Anterior cingulate cortex (tissue), 58 donors: ENCODE measurements at regions not wholly inside any gene's neighbourhood (a gene's known extent, or its start where the extent isn't known, plus 50 kb on each side); places are given as distances from the start of the nearest gene placed in this dataset.
"Not testable (repeated sequence)": the region's sequence is repeated elsewhere in the genome, so short reads cannot be mapped to it uniquely, and the experiment has no call there.

Experiments used
- DNase-seq, 58 donors: peaks; one replicate each; lab custom pipeline; 2025; lab: John Stamatoyannopoulos, UW

DNA sequence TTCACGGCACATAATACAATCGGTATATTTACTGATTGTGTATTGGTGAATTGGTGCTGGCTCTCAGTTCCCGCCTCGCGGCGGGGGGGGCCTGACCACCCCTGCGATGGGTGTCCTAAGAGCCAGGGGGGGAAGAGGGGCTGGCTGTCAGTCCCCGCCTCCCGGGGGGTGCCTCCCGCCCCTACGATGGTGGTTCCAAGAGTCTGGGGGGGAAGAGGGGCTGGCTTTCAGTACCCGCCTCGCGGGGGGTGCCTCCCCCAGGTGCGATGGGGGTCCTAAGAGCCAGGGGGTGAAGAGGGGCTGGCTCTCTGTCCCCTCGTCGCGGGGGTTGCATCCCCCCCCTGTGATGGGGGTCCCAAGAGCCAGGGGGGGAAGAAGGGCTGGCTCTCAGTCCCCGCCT, 2321.8 kb upstream of the PCDH20 start:
- DNase-seq, result no peak

DNA sequence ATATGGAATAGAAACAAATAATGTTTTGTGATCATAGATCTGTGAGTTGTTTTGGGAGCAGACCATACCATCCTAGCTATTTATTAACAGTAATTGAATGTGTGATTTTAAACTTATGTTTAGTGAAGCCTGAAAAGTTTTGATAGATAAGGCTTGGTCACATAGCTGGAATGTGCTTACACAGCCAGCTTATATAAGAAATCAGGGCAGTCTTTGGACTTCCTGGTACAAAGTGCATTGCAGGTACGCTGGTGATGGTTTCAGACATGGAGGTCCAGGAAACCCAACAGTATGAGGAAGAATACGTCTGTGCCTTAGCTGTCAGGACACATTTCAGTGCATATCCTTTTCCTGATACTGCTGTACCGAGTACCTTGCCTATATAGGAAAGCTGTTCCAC, 2316.2 kb upstream of the PCDH20 start:
- no peak for DNase-seq

DNA sequence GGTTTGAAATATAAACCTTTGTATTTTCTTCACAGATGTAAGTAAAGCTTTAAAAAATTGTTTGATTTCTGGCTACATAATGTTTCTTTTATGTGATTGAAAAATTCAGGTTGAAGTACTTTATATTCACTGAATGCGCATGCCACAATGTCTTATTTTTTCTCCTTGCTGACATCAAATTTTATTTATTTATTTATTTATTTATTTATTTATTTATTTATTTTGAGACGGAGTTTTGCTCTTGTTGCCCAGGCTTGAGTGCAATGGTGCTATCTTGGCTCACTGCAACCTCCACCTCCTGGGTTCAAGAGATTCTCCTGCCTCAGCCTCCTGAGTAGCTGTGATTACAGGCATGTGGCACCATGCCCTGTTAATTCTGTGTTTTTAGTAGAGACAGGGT, 2296.5 kb upstream of the PCDH20 start:
- DNase-seq, result not testable (repeated sequence)

DNA sequence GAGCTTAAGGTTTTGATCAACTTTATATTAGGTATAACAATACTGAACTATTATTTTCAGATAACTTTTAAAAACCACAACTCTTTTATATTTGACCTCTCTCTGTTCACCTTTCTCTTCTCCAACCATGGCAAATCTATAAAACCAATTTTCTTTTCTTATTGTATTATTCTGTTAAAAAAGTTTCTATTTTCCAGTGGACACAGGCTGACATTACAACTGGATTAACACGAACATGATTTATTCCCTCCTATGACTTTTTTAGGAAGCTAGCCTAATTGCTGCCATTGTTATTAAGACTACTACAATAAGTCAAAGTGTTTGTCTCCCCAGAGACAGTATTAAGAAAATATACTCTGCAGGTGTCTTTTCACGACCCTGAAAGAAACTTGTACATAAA, 2291.1 kb upstream of the PCDH20 start:
- no peak for DNase-seq

DNA sequence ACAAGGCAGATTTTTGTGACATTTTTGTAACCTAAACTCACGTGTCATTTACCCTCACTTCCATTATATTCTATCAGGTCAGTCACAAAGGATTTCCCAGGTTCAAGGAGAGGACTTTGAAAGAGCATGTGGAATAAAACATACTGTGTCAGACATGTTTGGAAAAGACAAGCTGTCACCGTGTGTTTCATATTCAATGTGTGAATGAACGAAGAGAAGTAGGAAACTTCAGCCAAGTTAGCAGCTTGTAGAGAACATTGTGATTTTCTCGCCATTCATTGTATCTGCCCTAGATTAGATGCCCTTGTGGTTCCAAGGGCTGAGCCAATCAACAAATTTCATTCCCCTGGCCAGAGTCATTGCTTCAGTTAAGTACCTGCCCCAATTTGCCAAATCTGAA, 2288.9 kb upstream of the PCDH20 start:
- no peak for DNase-seq

DNA sequence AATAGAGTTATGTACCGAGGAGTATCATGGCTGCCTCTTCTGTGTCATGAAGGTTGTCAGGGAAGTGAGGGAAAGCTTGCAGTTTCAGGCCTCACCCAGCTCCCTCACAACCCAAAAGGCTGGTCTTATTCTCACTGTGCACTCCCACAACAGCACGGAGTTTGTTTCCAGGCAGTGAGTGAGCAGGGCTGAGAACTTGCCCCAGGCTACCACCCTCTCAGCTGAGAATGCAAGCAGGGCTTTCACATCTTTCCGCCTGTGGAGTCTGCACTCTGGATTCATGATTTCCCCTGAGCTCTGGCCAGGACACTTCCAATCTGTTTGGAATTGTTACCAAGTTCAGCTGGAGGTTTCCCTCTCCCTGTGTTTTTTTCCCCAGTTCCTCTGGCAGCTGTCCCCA, 2284.7 kb upstream of the PCDH20 start:
- no peak for DNase-seq

DNA sequence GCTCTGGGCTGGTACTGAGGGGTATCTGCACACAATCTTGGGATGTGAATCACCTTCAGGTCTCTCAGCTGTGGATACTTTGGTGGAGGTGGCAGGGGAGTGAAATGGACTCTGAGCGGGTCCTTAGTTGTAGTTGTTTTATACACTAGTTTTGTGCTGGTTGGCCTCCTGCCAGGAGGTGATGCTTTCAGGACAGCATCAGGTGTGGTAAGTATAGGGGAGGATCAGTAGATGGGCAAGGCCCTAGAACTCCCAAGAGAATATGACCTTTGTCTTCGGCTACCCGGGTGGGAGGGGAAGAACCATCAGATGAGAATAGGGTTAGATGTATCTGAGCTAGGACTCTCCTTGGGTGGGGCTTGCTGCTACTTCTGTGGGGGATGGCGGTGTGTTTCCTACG, 2284.3 kb upstream of the PCDH20 start:
- DNase-seq, result no peak

DNA sequence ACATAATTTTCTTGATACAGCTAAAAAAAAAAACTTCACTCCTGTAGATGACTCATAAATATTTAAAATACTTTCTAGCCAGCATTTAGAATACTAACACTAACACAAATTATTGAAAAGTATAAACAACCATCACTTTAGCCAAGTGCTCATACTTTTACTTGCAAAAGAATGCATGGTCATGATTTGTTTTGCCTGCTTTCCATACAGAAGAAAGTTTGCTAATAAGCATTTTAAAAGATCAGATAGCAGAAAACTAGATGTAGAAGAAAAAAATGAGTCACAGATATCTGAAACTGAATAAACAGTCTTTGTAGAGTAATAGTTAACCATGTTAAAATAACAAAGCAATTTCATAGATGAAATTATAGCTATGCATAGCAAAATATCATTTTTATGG, 2280.4 kb upstream of the PCDH20 start:
- DNase-seq, result no peak

DNA sequence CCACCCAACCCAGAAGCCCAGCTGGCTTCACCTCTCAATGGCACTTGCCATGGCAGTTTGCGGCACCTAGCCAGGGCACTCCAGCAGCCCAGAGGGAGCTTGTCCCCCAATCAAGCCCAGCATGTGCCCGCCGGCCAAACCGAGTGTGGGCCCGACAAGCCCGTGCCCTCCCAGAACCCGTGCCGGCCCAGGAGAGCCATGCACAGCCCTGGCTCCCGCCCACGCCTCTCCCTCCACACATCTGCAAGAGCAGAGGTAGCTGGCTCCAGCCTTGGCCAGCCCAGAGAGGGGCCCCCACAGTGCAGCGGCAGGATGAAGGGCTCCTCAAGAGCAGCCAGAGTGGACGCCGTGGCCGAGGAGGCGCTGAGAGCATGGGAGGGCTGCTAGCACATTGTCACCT, 2278.0 kb upstream of the PCDH20 start:
- no peak for DNase-seq

DNA sequence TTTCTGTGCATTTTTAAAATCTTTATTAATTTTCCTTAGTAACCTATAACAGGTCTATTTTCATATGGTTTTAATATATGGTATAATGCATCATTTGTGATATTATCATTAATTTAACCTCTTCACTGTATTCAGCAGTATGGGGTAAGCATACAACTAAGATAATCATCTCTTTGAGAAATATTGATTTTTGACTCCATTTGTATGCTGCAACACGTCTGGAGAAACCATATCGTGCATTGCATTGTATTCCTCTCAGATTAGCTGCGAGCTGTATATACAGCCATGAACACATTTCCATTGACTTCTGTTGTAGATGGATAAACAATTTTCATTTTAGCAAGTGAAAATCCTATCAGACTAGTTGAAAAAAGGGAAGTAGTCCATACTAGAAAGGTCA, 2275.8 kb upstream of the PCDH20 start:
- DNase-seq, result no peak

DNA sequence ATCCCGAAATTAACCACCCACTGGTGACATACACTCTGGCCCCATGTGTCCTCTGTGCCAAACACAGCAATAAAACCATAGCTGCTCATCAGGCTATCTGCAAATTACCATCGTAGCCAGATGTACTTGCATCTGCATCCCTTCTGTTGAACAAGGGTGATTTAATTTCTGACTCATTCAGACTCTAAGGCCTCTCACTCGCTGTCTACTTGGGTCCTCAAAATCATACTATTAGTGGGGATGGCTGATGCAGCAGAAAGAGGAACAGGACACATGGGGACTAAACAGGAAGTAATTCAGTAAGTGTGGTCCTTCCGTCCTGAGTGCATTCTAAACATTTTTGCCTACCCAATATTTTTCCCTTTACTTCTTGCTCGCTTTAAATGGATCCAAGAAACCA, 2275.0 kb upstream of the PCDH20 start:
- DNase-seq, result no peak

DNA sequence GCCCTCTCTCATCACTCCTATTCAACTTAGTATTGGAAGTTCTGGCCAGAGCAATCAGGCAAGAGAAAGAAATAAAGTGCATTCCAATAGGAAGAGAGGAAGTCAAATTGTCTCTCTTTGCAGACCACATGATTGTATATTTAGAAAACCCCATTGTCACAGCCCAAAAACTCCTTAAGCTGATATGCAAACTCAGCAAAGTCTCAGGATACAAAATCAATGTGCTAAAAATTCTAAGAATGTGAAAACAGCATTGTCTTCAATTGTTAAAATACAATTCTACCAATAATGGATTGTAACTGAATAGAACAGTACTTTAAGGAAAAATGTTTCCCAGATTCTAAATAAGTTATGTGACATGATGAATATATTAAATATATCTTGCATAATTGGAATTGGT, 2269.2 kb upstream of the PCDH20 start:
- DNase-seq, result no peak

DNA sequence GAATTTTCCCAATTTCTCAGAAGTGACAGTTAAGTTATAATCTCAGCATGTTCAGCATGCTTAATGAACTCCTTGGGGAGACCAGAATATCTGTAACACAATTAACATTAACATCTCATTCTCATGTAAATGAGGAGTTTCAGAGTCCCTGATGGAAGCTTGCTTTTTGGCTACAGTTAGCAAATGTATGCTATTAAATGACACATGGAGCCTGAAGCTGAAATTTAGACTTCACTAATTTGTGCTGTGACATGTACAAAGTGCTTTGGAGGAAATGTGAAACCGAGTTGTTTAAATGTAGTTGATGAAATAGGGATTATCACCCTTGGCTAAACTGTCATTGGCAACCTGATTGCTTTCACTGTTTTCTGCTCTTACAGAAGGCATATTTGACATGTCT, 2265.1 kb upstream of the PCDH20 start:
- DNase-seq, result no peak

DNA sequence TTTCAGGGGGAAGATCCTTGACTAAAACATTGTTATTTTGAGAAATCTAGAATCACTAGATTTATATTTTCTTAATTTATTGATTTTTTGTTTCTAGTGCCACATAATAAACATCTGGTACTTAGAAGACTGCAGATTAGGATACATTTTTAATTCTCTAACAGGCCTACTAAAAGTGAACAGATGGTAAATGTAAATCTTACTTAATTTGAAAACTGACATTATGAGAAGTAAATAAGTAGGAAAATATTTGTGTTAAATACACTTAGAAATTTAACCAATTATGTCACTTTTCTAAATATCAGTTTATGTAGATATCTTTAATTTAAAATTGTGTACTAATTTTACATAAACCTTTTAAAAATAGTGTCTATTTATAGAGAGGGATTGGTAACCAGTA, 2255.6 kb upstream of the PCDH20 start:
- no peak for DNase-seq

DNA sequence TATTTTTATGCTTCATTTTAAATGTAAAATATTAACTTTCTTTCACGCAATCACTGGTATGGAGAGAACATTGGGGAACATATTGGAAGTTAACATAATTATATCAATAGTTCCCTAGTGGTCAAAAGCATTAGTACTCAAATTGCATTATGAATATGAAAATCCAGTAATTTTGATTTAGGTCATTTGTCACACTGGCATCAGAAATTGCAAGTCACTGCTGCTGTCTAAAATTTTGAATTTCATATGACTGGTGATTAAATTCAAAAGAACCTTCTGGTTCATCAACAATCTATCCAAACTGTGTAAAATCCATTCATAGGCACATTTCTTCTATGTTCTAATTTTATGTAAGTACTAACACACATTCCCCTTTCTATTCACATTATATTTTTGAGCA, 2235.7 kb upstream of the PCDH20 start:
- no peak for DNase-seq

DNA sequence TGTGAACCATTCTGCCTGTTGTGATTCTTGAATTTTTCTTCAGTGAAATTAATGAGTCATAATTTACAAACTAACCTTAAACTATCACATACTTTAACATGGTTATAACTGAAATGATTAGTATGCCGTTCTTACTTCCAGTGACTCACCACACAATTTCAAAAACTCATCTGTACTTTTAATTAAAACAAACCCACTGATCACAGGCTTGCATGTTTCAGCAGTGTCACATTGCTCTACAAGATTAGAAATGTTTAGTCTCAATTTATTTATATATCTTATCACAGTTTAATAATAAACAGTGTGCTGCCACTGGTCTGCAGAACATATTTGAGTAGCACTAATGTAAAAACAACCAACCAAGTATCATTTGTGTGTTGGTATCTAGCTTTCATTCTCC, 2227.9 kb upstream of the PCDH20 start:
- no peak for DNase-seq

DNA sequence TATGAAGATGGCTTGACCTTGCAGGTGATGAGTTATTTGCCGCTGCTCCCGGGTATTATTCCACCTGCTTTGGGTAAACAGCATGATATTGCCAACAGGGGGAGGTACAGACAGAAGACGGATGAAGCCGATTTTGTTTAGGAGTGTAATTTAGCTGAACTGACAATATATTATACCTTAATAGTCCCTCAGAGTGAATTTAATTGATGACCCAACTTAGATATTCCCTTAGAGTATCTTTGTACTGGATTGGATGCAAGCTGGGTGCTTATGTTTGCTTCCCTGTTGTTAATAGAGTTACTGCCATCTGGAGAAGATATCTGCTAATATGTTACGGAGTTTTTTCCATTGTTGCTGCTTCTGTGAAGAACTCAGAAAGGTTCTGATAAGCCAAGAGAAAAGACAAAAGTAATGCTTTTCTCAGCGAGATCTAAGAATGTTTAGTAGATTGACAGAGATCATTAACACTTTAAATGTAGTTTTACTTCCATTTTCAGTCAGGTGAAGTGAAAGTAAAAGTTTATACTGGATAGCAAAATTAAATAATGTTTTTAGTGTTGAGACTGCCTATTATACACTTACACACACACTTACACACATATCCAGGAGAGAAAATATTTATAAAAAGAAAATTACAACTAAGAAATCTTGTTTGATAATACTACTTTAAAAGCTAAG, 2220.8 kb upstream of the PCDH20 start:
- DNase-seq, result no peak

DNA sequence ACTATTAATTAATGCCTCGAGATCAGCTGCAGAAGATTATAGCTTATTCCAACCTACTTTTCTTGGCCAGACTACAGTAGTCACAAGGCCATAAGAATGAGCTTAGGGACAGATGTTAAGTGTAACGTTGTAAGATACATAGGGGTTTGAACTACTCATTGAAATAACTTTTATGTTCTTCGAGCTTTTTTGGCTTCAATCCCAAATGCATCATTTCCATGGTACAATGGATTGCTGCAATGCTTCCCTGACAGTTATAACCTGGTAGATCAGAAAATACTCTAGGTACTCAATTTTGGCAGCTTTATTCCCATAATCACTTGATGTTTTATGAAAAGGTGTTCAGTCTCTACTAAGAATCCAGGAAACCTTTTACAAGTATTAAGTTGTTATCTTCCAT, 2216.7 kb upstream of the PCDH20 start:
- no peak for DNase-seq

DNA sequence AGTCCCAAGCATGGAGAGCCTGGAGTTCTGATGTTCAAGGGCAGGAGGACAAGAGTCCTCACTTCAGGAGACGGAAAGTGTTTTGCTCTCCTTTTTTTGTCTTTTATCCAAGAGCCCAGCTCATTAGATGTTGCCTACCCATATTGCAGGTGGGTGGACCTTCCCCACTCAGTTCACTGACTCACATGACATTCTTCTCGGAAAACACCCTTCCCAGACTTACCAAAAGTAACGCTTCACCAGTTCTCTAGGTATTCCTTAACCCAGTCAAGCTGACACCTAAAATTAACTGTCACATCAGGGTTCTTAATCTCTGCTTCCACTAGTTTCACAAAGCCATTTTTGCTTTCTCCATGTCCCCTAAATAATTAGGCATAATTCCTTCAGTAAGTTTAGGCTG, 2215.4 kb upstream of the PCDH20 start:
- DNase-seq, result no peak

DNA sequence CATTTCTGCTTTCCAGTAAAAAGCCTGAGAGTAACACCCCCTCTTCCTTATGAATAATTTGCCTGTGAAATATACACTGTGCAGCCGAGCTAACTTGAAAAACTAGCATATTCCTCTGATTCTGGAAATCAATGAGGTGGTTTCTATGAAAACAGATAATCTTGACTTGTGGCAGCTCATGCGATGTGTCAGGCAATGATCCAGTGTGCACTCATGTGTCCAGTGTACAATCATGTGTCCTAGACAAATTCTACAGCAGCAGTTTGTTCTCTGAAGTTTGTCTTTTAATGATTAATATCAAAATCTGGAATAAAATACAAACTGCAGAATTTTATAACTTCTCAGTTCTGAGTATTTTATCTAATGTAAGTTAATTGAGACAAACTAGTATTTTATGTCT, 2213.9 kb upstream of the PCDH20 start:
- no peak for DNase-seq

DNA sequence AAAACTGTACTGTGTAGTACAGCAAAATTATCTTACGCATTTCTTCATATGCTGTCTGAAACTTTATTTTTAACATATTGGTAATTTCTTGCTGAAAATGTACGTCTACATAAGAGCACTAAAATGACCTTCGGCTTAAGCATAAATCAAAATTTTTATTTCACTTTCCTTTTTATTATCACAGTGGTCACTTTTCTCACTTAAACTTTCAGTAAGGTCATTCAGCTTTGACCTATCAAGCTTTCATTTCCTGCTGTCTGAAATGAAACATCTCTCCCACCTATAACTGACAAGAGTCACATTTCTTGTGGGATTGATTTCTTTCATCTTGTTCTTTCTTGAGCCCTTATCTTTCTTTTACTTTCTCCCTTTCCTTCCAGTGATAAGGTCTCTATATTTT, 2212.7 kb upstream of the PCDH20 start:
- DNase-seq, result no peak

DNA sequence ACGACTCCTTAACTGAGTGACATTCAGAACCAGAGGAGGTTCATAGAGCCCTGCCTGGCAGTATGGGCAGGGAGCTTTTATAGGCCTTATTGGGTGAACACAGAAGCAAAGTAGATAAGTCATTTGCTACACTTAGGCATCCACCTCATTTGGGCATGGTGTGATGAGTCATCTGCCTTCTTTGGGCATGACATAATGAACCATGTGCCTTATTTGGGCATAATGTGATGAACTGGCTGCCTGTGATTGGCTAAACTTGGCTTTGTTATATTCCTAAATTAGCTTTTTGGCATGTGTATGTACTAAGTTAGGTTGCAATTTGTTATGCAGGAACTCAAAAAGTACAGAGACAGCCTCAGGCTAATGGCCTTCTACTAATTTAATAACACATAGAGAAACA, 2210.2 kb upstream of the PCDH20 start:
- no peak for DNase-seq

DNA sequence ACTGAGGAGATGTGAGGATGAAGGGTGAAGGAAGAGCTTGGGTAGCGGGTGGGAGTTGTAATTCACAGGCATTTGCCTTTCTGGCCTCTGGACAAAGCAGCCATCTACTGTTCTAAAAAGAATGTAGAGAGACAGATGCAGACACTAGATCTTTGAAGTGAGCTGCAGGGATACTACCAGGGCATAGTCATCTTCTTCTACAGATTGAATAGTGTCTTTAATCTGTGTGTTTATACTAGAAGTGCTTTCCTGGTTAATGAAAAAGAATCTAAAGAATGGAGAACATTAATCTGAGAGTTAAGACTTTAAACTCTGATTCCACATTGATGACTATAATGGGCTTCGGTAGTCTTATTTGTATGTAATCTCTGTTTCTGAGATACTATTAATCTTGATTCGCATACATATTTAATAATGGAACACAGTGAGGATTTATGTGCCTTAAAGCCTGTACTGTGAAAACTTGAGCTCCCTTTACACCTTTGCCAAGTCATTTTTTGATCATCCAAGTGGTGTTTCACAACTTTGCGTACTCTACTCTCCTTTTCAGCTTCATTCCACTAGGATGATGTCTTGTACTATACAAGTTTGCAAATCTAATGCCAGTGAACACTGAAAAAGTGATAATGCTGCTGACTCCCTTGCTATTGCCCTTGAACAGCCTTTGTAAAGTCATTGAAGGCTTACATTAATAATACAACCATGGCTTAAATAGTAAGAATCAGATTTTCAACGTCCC, 2199.4 kb upstream of the PCDH20 start:
- no peak for DNase-seq
